Activated CD4-positive, alpha-beta memory T cell treated with anti-CD3 and anti-CD28 coated beads for 36 hours (primary cell): ENCODE measurements at regions not wholly inside any gene's neighbourhood (a gene's known extent, or its start where the extent isn't known, plus 50 kb on each side); places are given as distances from the start of the nearest gene placed in this dataset.

Source experiments
- CTCF ChIA-PET: fragments of 350-600 bp; sonication (Branson Sonifier 250); formaldehyde crosslinking; loops from one replicate; lab custom pipeline; 2021; ENCODE audit warnings: antibody characterized with exemption, inconsistent platforms; lab: Charles Lee
- POLR2A ChIA-PET: fragments of 350-600 bp; sonication (Branson Sonifier 250); formaldehyde crosslinking; loops from one replicate; lab custom pipeline; 2021; ENCODE audit warnings: antibody characterized with exemption; lab: Charles Lee
- DNase-seq: peaks from one replicate; pipeline ENCODE4 v3.0.0-alpha.2; 2020
- H3K27ac Mint-ChIP-seq: one replicate; pipeline ENCODE4 v1.8.0; 2021; ENCODE audit warnings: mixed read lengths
- H3K27me3 Mint-ChIP-seq: one replicate; pipeline ENCODE4 v1.8.0; 2021; ENCODE audit warnings: mixed read lengths
- H3K36me3 Mint-ChIP-seq: one replicate; pipeline ENCODE4 v1.8.0; 2021; ENCODE audit warnings: mixed read lengths
- H3K4me1 Mint-ChIP-seq: one replicate; pipeline ENCODE4 v1.8.0; 2021; ENCODE audit warnings: low read depth, mixed read lengths
- H3K4me3 Mint-ChIP-seq: one replicate; pipeline ENCODE4 v1.8.0; 2021; ENCODE audit warnings: mild to moderate bottlenecking, mixed read lengths
- H3K9me3 Mint-ChIP-seq: one replicate; pipeline ENCODE4 v1.8.0; 2021; ENCODE audit warnings: mixed read lengths
- intact Hi-C: fragments of 100-400 bp; cut with micrococcal nuclease; formaldehyde crosslinking; loops from one replicate; pipeline ENCODE4 v1.15.1; 2023

DNA sequence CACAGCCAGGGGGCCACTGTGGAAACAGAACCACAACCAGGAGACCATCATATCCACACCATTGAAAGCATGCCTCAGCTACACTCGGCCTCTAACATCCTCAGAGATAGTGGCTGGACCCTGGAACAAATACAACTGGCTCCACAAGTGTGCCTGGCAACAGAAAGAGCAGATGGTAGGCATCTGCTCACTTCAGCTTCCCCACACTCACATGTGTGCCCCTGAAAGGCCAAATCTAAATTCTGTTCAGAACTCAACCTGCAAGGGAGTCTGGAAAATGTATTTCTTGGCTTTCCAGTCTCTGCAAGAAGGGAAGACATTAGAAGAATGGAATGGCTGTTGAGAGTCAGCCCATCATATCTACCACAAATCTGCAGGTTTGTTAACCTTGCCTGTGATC lies 54.7 kb upstream of the CTNNB1 start:
- ChIA-PET POLR2A (no interaction called here), CTCF (no interaction called here)
- no peak for DNase-seq
- intact Hi-C loops = no loop called here
- peaks cover 3% of the 10 kb centered on the region for H3K27me3 Mint-ChIP-seq
- H3K4me3 Mint-ChIP-seq = no peak overlapping the region
- peaks cover 2% of the 10 kb centered on the region for H3K36me3 Mint-ChIP-seq
- H3K9me3 Mint-ChIP-seq = peaks cover 13% of the 10 kb centered on the region
- H3K27ac Mint-ChIP-seq = no peak overlapping the region
- no peaks in the 10 kb centered on the region for H3K4me1 Mint-ChIP-seq

DNA sequence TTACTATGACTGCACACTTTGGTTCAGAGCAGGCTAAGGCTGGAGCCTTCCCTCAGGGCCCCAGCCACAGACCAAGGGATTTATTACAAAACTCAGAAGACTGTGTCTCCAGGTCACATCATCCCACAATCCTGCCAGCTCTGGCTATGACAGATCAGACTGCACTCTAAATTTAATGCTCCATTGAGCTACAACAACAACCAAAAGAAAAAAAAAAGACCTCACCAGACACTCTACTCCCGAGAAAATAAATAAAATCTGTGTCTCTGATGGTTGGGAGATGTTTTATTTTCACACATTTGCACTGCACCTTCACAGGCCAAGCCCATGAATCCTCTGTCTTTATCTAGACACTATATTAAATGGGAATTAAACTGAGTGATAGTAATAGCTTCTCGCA lies 50.8 kb upstream of the CTNNB1 start:
- Mint-ChIP-seq H3K36me3 (peaks cover 2% of the 10 kb centered on the region), H3K27ac (no peak overlapping the region), H3K9me3 (peaks cover 13% of the 10 kb centered on the region), H3K27me3 (no peaks in the 10 kb centered on the region), H3K4me3 (no peak overlapping the region), H3K4me1 (no peaks in the 10 kb centered on the region)
- ChIA-PET CTCF (no interaction called here), POLR2A (no interaction called here)
- no peak for DNase-seq
- intact Hi-C loops = no loop called here

DNA sequence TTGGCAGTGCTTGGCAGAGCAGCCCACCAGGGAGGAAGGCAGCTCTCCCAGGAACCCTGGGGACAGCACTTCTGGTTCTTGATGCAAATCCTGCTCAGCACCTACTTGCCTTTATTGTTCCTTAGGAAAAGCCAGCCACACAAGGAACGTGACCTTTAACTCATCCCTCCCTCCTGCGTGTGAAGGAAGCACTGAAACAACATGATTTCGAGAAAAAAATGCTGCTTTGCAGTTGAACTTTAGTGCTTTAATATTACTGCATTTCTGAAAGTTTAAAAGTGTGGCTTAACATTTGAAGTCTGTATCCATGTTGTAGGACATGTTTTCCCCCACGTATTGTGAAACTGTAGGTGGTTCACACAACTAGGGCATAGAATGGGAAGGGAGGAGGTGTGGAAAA lies 50.4 kb upstream of the CTNNB1 start:
- H3K4me1 Mint-ChIP-seq = no peaks in the 10 kb centered on the region
- ChIA-PET POLR2A (no interaction called here), CTCF (no interaction called here)
- H3K4me3 Mint-ChIP-seq = no peak overlapping the region
- peaks cover 13% of the 10 kb centered on the region for H3K9me3 Mint-ChIP-seq
- DNase-seq = no peak
- intact Hi-C loops = no loop called here
- no peak overlapping the region for H3K27ac Mint-ChIP-seq
- H3K36me3 Mint-ChIP-seq = peaks cover 2% of the 10 kb centered on the region
- no peaks in the 10 kb centered on the region for H3K27me3 Mint-ChIP-seq
